Fibroblast of the conjunctiva (primary cell): ENCODE measurements at regions not wholly inside any gene's neighbourhood (a gene's known extent, or its start where the extent isn't known, plus 50 kb on each side); places are given as distances from the start of the nearest gene placed in this dataset.
"Not testable (repeated sequence)": the region's sequence is repeated elsewhere in the genome, so short reads cannot be mapped to it uniquely, and the experiment has no call there.

ENCODE experiments used
- DNase-seq: peaks from one replicate; pipeline ENCODE4 v3.0.0-alpha.2; 2010; ENCODE audit warnings: low read depth

DNA sequence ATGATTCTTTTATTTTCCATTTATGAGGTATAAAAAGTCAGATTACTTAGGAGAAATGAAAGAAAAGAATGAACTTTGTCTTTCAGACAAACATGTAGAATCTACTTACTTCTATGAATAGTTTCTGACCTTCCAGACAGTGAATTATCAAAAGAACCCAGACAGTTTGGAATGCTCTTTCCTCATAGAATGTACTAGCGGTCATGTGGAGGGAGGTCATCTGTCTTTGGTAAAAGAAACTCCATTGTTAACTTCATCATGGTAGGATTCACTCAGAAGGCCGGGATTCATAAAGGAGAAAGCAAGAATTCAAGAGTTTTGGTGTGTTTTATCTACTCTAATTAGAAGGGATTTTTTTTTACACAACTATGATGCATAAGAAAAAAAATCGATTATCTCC lies 144.8 kb upstream of the ZNF804B start:
- no peak for DNase-seq

- no peak for DNase-seq
These were observed 148.6 kb upstream of the ZNF804B start for GRCh38 chr7:88610942-88611341.

DNA sequence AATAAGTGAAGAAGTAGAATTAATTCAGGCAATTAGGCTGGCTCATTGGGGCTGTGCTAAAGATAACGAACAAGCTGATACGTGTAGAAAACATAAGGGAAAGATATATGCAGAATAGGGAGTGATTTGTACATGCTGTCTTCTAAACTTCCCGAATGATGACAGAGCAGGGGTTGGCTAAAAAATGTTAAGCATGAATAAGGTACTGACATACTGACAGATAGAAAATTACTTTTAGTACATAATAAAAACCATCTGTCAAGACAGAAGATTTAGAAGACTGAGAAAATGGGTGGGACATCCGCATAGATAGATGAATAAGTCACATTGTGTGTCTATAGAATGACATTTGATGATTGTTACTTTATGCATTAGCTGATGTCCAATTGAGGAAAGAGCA lies 158.8 kb upstream of the ZNF804B start:
- no peak for DNase-seq

DNA sequence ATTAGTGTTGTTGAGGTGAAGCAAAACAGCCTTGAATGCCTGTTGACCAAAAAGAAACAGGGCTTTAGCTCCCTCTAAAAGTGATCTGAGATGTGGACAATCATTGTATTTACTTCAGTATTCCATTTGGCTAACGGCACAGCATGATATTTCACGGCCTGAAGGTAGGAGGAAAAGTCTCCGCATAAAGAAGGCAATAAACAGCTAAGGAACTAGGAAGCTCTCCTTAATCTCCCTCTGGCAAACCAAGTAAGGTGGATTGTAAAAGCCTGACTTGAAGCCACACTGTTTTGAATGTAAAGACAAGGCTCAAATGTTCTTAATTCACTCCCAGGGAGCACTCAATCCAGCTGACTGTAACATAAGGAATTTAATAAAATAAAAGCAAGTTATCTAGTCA lies 160.0 kb upstream of the ZNF804B start:
- DNase-seq = no peak

DNA sequence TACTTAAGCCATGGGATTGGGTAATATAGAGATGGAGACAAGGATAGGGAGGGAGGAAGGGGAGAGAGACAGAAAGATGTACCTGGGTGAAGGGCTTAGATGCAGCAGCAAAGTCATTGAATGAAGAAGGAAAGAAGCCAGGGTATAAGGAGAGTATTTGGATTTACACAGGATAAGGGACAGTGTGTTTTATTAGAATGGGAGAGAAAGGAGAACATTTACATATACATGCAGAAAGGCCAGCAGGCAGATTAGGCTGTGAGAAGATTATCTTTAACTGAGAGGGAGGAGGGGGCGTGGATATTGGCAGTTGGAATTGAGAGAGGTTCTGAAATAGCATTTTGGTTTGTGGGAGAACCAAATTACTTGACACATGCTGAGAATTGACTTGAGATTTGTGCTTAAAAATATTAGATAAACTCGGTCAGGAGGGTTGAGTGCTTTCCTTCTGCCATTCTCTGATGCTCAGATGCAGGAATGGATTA lies 161.5 kb upstream of the ZNF804B start:
- DNase-seq = no peak

DNA sequence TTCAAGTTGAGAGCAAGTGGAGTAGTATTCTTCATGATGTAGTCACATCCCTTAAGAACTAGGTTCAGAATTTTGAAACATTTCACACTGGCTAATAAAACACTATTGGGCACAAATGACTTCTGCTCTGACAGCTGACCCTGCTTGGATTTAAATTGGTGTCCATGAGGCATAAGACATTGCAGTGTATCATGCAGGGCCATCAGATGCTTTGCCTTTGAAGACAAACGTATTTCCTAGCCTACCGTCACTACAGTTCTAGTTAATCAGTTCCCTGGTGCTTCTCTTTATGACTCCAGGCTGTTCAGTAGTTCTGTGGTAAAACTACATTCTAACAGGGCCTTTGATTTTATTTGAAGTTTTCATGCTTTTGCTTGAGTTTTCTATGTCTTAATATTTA lies 168.5 kb upstream of the ZNF804B start:
- no peak for DNase-seq

GRCh38 chr7:88589927-88590326 lies 169.6 kb upstream of the ZNF804B start:
- DNase-seq = no peak

DNA sequence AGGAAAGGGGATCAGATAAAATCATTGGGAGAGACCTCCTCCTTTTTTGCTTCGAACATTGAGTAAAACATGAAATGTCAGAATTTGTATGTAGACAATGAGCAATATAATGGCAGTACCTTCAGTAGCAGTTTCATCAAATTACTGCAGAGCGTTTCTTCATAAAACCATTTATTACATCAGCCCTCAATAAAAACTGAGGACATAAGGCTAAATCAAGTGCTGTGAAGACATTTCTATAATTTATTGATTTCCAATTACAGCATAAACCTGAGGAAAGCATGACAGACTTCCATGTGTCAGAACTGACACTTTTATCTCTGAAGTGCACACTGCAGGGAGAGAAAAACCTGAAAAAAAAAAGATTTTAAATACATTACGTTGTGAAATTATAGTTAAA lies 172.6 kb upstream of the ZNF804B start:
- DNase-seq = no peak

DNA sequence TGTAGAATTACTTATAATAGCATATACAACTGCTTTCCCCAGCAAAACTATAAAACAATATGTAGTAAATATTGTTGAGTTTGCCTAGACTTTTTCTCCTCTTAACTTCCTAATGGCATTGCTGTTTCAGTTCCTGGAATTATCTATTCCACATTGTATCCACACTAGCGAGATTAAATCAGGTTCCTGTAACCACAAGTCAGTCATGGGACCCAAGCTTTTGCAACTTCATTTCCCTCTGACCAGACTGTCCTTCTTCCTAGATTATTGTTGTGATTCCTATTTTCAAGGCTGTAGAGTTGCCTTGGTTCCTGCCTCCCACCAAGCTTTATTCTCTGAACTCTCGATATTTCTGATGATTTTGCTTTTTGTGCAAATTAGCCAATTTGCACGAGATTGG lies 173.3 kb upstream of the ZNF804B start:
- DNase-seq = no peak

DNA sequence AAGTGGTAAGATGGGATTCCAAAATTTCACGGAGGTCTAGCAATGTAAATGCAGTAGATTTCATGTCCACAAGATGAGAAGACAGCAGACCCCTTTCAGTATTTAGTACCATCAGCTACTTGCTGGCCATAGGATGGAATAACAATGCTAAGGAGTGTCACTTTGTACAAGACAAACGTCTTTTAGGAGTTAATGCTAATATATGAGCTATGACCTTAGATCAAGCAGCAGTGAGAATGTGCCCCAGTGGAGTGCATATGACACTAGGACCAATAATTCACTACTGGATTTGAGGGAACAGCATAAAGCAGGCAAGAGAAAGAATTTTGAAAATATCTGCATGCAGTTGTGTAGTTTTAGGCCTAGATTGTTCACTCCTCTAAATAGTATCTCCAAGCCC lies 182.8 kb upstream of the ZNF804B start:
- DNase-seq = no peak

DNA sequence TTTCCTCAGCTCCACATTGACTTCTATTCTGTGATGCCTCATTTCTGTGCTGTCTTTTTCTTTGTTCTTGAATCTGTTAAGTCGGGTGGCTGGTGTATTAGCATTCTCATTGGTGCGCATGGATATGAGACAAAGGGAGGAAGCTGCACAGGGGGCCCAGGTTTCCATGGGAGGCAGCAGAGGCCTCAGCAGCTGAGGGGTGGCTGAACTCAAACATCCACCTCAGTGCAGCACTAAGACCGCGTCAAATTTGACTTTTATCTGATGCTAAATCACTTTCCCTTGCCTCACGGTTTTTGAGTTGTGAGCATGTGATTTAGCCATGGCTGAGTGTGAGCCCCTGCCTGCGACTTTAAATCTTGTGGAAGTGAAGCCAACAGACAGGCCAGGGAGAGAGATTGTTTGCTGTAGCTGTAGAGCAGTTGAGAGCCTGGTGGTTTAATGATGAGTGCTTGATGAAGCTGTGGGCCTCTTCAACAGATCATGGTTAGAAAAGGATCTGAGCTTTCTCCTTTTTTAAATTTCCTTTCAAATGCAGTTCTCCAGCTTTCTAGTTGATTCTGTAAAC lies 193.3 kb upstream of the ZNF804B start:
- no peak for DNase-seq

- no peak for DNase-seq
These were observed 194.1 kb upstream of the ZNF804B start for GRCh38 chr7:88565401-88565800.

DNA sequence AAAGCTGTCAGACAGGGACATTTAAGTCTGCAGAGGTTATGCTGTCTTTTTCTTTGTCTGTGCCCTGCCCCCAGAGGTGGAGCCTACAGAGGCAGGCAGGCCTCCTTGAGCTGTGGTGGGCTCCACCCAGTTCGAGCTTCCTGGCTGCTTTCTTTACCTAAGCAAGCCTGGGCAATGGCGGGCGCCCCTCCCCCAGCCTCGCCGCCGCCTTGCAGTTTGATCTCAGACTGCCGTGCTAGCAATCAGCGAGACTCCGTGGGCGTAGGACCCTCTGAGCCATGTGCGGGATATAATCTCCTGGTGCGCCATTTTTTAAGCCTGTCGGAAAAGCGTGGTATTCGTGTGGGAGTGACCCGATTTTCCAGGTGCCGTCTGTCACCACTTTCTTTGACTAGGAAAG lies 203.1 kb upstream of the ZNF804B start:
- DNase-seq = not testable (repeated sequence)

DNA sequence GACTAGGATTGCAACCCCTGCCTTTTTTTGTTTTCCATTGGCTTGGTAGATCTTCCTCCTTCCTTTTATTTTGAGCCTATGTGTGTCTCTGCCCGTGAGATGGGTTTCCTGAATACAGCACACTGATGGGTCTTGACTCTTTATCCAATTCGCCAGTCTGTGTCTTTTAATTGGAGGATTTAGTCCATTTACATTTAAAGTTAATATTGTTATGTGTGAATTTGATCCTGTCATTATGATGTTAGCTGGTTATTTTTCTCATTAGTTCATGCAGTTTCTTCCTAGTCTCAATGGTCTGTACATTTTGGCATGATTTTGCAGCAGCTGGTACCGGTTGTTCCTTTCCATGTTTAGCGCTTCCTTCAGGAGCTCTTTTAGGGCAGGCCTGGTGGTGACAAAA lies 204.7 kb upstream of the ZNF804B start:
- DNase-seq = not testable (repeated sequence)

DNA sequence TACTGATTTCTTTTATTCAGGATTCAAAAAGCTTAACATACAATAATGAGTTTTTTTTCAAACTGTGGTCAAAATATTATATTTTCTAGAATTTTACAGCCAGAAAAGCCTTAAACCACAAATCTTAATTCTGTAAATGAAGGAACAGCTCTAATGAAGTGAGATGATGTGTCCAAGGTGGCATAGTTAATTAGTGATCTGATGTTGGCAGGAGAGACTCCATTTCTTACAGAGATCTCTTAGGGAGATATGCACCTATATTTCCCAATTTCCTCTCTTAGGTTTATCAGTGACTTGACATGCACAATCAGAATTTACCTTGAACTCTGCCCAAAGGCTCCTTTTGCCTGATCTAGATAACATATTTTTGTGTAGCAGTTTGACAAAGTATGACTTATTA lies 211.1 kb upstream of the ZNF804B start:
- DNase-seq = no peak

DNA sequence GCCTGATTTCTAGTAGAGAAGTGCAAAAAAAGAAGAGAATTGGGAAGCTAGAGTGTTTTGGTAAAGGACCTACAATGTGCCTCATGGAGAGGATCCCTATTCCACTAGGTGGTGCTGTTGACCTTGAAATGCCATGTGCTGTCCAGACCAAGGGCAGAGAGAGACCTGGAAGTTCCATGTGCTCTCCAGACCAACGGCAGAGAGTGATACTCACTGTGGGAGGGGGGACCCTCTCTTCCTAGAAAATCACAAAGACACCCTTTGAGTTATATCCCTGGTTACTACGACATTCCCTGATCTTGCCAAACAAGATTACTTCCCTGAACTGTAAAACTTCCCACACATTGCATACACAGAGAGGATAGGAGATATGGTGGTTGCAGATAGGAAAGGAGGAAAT lies 212.7 kb upstream of the ZNF804B start:
- DNase-seq = no peak

DNA sequence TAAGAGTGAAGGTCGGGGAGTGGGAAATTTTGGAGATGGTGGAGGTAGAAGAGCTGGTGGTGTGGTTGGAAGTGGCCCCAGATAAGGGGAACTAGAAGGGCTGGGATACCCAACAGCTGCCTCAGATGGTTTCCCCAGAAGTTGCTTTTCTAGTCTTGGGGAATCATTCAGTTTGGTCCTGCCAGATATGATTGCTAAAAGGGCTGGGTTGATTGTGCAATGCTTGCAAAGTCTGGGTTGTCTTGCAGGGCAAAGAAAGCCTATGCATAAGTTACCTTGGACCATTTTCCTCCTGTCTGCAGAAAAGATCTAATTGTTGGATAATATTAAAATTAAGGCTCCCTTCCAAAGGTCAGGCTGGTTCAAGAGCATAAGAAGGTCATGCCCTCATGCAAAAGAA lies 213.8 kb upstream of the ZNF804B start:
- no peak for DNase-seq

DNA sequence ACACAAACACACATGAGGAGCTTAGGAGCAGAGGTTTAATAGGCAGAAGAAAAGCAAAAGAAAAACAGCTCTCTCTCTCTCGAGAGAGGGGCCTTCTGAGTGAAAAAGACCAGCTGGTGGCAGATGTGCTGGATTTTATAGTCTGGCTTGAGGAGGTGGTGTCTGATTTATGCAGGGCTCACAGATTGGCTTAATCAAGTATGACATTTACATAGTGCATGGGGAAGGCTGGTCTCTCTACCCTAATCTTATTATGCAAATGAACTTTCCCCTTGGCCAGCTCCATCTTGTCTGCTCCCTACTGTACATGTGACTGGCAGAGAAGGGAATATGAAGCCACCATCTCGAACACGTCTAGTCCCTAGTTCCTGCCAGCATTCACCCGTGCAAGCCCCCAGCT lies 219.5 kb upstream of the ZNF804B start:
- no peak for DNase-seq

- no peak for DNase-seq
These were observed 220.0 kb upstream of the ZNF804B start for GRCh38 chr7:88539518-88539917.

DNA sequence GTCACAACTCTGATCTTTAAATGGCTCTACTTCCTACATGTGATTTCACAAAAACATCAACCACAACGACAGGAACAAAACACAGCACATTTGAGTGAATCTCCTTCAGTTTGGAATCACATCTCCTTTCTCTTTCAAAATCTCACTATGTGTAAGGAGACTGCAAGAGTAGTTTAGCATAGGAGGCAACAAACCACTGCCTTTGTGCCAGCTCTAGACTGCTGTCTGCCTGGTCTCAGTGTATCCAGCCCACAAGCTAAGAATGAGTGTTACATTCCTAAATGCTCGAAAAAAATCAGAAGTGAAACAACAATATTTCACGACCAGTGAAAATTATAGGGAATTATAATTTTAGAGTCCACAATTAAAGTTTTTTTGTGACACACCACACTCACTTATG lies 217.0 kb upstream of the STEAP4 start:
- DNase-seq = no peak

DNA sequence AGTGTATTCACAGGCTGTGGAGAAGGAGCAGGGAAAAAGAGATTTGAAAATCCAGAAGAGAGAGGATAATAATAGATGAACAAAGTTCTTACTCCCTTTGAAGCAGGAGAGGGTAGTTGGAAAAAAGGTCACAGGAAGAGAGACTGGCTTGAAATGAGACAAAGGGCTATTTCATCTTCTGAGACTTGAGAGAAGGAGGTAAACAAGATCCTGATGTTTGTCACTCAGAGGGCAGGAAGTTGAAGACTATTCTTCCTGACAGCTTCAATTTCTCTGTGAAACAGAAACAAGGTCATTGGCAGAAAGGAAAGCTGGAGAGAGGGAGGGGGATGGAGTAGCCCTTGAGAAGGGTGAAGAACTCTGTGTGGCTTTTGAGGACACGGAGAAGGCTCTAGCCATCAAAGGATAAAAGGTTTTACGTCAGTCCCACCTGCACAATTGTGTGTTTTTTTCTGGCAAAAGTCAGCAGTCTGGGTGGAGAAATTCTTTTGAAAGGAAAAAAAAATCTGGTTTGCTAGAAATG lies 216.1 kb upstream of the STEAP4 start:
- DNase-seq = no peak

DNA sequence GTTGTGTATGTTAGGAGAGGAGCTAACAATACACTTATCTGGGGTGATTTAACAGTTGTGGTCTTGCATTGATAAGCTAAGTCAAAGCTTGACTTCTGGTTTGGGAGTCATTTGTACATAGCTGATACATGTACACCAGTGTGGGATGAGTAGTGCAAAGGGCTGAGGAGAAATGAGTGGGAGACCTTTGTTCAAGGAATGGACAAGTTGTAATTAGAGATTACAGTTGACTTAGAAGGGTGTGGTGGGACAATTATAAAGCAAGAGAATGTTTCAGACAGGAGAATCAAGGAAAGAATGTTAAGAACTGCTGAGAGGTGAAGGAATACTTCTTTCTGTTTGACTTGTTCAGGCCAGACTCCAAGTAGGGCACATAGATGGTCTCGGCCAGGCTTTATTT lies 209.7 kb upstream of the STEAP4 start:
- DNase-seq = no peak

- no peak for DNase-seq
These were observed 208.6 kb upstream of the STEAP4 start for GRCh38 chr7:88515301-88515700.

- DNase-seq = no peak
These were observed 202.6 kb upstream of the STEAP4 start for GRCh38 chr7:88509341-88509740.

DNA sequence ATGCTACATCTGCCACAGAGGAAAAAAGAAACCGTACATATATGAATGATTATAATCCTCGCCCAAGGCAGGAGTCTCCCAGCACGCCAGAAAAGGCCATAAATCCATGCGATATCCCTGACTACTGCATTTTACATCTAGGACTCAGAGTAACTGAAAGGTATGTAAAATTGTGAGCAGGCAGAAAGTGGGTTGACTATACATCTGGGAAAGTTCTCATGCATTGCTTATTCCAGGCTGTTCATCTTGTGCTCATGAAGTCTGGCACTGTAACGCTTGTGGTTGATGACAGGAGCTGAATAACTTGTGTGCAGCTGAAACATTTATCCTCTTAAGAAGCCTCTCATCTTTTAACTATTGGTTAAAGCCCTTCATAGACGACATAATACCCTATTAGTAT lies 193.4 kb upstream of the STEAP4 start:
- DNase-seq = no peak
